Stimulated activated CD4-positive, alpha-beta T cell treated with anti-CD3 and anti-CD28 coated beads, Interleukin-15, amount 100 ng/mL, for 24 hours (primary cell): ENCODE measurements at regions not wholly inside any gene's neighbourhood (a gene's known extent, or its start where the extent isn't known, plus 50 kb on each side); places are given as distances from the start of the nearest gene placed in this dataset.

ENCODE experiments used
- DNase-seq: peaks from one replicate; pipeline ENCODE4 v3.0.0-alpha.2; 2020

- no peak for DNase-seq
Observed at GRCh38 chr4:100797791-100798190, 280.0 kb upstream of the EMCN start.

GRCh38 chr4:100797356-100797755 lies 279.5 kb upstream of the EMCN start:
- DNase-seq = no peak

GRCh38 chr4:100796332-100796731 lies 278.5 kb upstream of the EMCN start:
- DNase-seq = no peak

- DNase-seq = no peak
Observed at GRCh38 chr4:100795581-100795980, 277.8 kb upstream of the EMCN start.

- DNase-seq = no peak
Observed at GRCh38 chr4:100790836-100791615, 273.2 kb upstream of the EMCN start.

- no peak for DNase-seq
Observed at GRCh38 chr4:100789991-100790390, 272.2 kb upstream of the EMCN start.

- no peak for DNase-seq
Observed at GRCh38 chr4:100786481-100786880, 268.7 kb upstream of the EMCN start.

- DNase-seq = no peak
Observed at GRCh38 chr4:100782356-100782755, 264.5 kb upstream of the EMCN start.

GRCh38 chr4:100781435-100781834 lies 263.6 kb upstream of the EMCN start:
- DNase-seq = no peak

- no peak for DNase-seq
Observed at GRCh38 chr4:100780126-100780525, 262.3 kb upstream of the EMCN start.

GRCh38 chr4:100778431-100778830 lies 260.6 kb upstream of the EMCN start:
- DNase-seq = no peak

- DNase-seq = no peak
Observed at GRCh38 chr4:100762738-100763137, 244.9 kb upstream of the EMCN start.

- DNase-seq = no peak
Observed at GRCh38 chr4:100754751-100755150, 236.9 kb upstream of the EMCN start.

- DNase-seq = no peak
Observed at GRCh38 chr4:100746141-100746739, 228.4 kb upstream of the EMCN start.

GRCh38 chr4:100742045-100742444 lies 224.2 kb upstream of the EMCN start:
- DNase-seq = no peak

GRCh38 chr4:100739426-100739825 lies 221.6 kb upstream of the EMCN start:
- no peak for DNase-seq

GRCh38 chr4:100738196-100739165 lies 220.7 kb upstream of the EMCN start:
- no peak for DNase-seq

- no peak for DNase-seq
Observed at GRCh38 chr4:100736641-100737451, 219.0 kb upstream of the EMCN start.

GRCh38 chr4:100728861-100729260 lies 211.0 kb upstream of the EMCN start:
- no peak for DNase-seq

GRCh38 chr4:100722866-100723459 lies 205.1 kb upstream of the EMCN start:
- DNase-seq = no peak

- no peak for DNase-seq
Observed at GRCh38 chr4:100722133-100722532, 204.3 kb upstream of the EMCN start.

- DNase-seq = no peak
Observed at GRCh38 chr4:100721490-100721889, 203.7 kb upstream of the EMCN start.
